ENCODE measurements at regions not wholly inside any gene's neighbourhood (a gene's known extent, or its start where the extent isn't known, plus 50 kb on each side); places are given as distances from the start of the nearest gene placed in this dataset.

DNA sequence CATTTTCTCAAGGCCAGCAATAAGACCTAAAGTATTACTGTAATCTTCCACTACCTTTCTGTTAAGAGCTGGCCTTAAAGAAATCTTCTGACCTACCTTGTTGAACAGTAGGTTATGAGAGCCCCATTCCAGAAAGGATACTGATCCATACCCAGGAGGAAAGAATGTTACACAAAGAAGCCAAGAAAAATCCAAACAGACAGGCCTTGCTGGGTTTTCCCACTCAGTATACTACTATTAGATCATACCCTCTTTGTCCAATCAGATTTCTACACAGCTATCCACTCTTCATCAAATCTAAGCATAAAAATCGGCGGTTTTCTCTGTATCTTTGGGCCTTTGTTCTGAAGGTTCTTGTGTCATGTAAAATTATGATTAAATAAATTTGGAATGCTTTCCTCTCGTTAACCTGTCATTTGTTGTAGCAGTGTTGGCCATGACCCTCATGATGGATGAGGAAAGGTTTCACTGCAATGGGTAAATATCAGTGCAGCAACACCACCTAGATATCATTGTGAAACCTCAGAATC lies 292.3 kb downstream of the ANKRD50 start:
- H3K36me3 ChIP-seq (ENCODE audit: control insufficient read depth in 2 of 3, insufficient read depth in 3 of 3, low read length in 3 of 3): no peaks in the 10 kb centered on the region
- H3K4me3 ChIP-seq (ENCODE audit: low read length in 3 of 3): no peak overlapping the region
- no peak overlapping the region for H3K27ac ChIP-seq (ENCODE audit: low read depth in 2 of 2, low read length in 2 of 2)

DNA sequence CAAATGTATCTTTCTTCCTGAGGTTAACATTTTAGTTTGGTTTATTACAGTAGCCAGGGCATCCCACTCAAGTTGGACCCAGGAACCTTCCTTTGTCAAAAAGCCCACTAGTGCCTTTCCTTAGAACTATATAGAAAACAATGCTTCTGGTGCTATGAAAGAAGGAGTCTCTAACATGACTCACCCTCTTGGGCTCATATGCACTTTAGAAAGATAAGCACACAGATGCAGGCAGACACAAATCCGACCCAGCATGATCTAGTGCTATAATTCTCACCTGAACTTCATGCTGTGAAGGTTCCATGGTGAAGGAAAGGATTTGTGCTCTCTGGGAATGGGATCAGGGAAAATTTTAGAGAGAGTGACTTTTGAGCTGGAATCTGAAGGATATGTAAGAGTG lies 289.4 kb downstream of the ANKRD50 start:
- Histone ChIP-seq H3K27ac (ENCODE audit: low read depth in 2 of 2, low read length in 2 of 2) (no peak overlapping the region), H3K9ac (ENCODE audit: low read length in 3 of 3) (no peak overlapping the region), H3K36me3 (ENCODE audit: control insufficient read depth in 2 of 3, insufficient read depth in 3 of 3, low read length in 3 of 3) (no peaks in the 10 kb centered on the region), H3K9me3 (ENCODE audit: control insufficient read depth in 2 of 3, insufficient read depth in 1 of 3, low read length in 3 of 3) (no peaks in the 10 kb centered on the region), H3K4me1 (ENCODE audit: control insufficient read depth in 2 of 3, insufficient read depth in 2 of 3, low read depth in 1 of 3, low read length in 3 of 3) (peaks cover 0 to 3% (median 0%) of the 10 kb centered on the region in 3 donors), H3K27me3 (ENCODE audit: control insufficient read depth, insufficient read depth, low read length) (no peaks in the 10 kb centered on the region), H3K4me3 (ENCODE audit: low read length in 3 of 3) (no peak overlapping the region)
- intact Hi-C loops (cut with DNase I): no loop called here
- TF ChIP-seq, protein P1, sequence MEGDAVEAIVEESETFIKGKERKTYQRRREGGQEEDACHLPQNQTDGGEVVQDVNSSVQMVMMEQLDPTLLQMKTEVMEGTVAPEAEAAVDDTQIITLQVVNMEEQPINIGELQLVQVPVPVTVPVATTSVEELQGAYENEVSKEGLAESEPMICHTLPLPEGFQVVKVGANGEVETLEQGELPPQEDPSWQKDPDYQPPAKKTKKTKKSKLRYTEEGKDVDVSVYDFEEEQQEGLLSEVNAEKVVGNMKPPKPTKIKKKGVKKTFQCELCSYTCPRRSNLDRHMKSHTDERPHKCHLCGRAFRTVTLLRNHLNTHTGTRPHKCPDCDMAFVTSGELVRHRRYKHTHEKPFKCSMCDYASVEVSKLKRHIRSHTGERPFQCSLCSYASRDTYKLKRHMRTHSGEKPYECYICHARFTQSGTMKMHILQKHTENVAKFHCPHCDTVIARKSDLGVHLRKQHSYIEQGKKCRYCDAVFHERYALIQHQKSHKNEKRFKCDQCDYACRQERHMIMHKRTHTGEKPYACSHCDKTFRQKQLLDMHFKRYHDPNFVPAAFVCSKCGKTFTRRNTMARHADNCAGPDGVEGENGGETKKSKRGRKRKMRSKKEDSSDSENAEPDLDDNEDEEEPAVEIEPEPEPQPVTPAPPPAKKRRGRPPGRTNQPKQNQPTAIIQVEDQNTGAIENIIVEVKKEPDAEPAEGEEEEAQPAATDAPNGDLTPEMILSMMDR (IDR thresholded peaks at IDR 0.05; ENCODE audit: borderline replicate concordance, extremely low read depth, insufficient read depth): no peak
- FAIRE-seq: no peak
- DNase-seq: no peak

More for the DNA sequence above, 292.3 kb downstream of the ANKRD50 start:
- no peak overlapping the region for H3K9ac ChIP-seq (ENCODE audit: low read length in 3 of 3)
- FAIRE-seq (no peak), DNase-seq (no peak)
- no peaks in the 10 kb centered on the region for H3K27me3 ChIP-seq (ENCODE audit: control insufficient read depth, insufficient read depth, low read length)
- H3K4me1 ChIP-seq (ENCODE audit: control insufficient read depth in 2 of 3, insufficient read depth in 2 of 3, low read depth in 1 of 3, low read length in 3 of 3): no peaks in the 10 kb centered on the region
- intact Hi-C loops (cut with DNase I): no loop called here
- no peaks in the 10 kb centered on the region for H3K9me3 ChIP-seq (ENCODE audit: control insufficient read depth in 2 of 3, insufficient read depth in 1 of 3, low read length in 3 of 3)
- TF ChIP-seq, protein P1 (IDR thresholded peaks at IDR 0.05; ENCODE audit: borderline replicate concordance, extremely low read depth, insufficient read depth): no peak

DNA sequence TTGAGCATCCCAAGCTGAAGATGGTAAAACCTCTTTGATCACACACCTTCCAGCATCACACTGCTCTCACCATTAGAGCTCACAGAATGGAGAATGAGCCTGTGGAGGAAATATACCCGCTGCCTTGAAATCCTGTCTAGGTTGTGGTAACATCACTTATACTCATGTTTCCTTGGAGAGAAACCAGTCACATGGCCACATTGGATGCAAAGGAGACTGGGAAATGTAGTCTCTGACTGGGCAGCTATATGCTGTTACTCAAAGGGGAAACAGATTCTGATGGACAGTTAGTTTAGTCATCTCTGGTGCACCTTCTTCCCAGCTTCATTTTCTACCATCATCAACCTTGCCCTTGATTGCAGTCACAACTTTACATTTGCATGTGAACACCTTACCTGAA lies 286.3 kb downstream of the ANKRD50 start:
- DNase-seq: no peak
- peaks cover 0 to 3% (median 0%) of the 10 kb centered on the region in 3 donors for H3K4me1 ChIP-seq (ENCODE audit: control insufficient read depth in 2 of 3, insufficient read depth in 2 of 3, low read depth in 1 of 3, low read length in 3 of 3)
- no peaks in the 10 kb centered on the region for H3K9me3 ChIP-seq (ENCODE audit: control insufficient read depth in 2 of 3, insufficient read depth in 1 of 3, low read length in 3 of 3)
- H3K4me3 ChIP-seq (ENCODE audit: low read length in 3 of 3): no peak overlapping the region
- intact Hi-C loops (cut with DNase I): no loop called here
- no peak for FAIRE-seq
- H3K27me3 ChIP-seq (ENCODE audit: control insufficient read depth, insufficient read depth, low read length): no peaks in the 10 kb centered on the region
- H3K36me3 ChIP-seq (ENCODE audit: control insufficient read depth in 2 of 3, insufficient read depth in 3 of 3, low read length in 3 of 3): no peaks in the 10 kb centered on the region
- no peak overlapping the region for H3K9ac ChIP-seq (ENCODE audit: low read length in 3 of 3)
- TF ChIP-seq, protein P1 (IDR thresholded peaks at IDR 0.05; ENCODE audit: borderline replicate concordance, extremely low read depth, insufficient read depth): no peak
- H3K27ac ChIP-seq (ENCODE audit: low read depth in 2 of 2, low read length in 2 of 2): no peak overlapping the region
